HEK293 (cell line): ENCODE measurements at regions not wholly inside any gene's neighbourhood (a gene's known extent, or its start where the extent isn't known, plus 50 kb on each side); places are given as distances from the start of the nearest gene placed in this dataset.

ENCODE experiments used
- CTCF ChIA-PET: fragments of 350-600 bp; formaldehyde crosslinking; extraction: SDS; loops from one replicate; lab custom pipeline; 2021; ENCODE audit warnings: antibody characterized with exemption; lab: Yijun Ruan, JAX
- POLR2A ChIA-PET: fragments of 300-600 bp; formaldehyde crosslinking; extraction: SDS; loops from one replicate; lab custom pipeline; 2020; ENCODE audit warnings: antibody characterized with exemption, inconsistent platforms; lab: Yijun Ruan, JAX
- H3K27ac ChIP-seq: fragments of 200-500 bp; sonication (Bioruptor generic); 2 replicates; pipeline ENCODE4 v1.5.1; 2014; ENCODE audit warnings: low read depth, low read length, control low read depth, inconsistent platforms; ENCODE audit errors: extremely low read depth
- H3K36me3 ChIP-seq, 2 experiments: fragments of 200-500 bp in 1 of 2; sonication (Bioruptor generic) in 1 of 2; 1 replicate in 1 of 2; 2 replicates in 1 of 2; pipeline ENCODE4 v1.5.1; 2014 to 2017; ENCODE audit warnings: inconsistent platforms in 2 of 2, low read length in 2 of 2; ENCODE audit not compliant: control insufficient read depth in 2 of 2, insufficient read depth in 1 of 2
- H3K4me1 ChIP-seq: fragments of 200-500 bp; sonication (Bioruptor generic); 2 replicates; pipeline ENCODE4 v1.5.1; 2014; ENCODE audit warnings: mild to moderate bottlenecking, low read length, inconsistent platforms; ENCODE audit not compliant: control insufficient read depth, insufficient read depth
- H3K4me3 ChIP-seq: 2 replicates; pipeline ENCODE4 v1.5.1; 2011; ENCODE audit warnings: low read depth, mild to moderate bottlenecking, control low read depth, low read length, moderate library complexity
- H3K9me3 ChIP-seq: fragments of 200-500 bp; sonication (Bioruptor generic); 2 replicates; pipeline ENCODE4 v1.5.1; 2014; ENCODE audit warnings: low read depth, low read length, inconsistent platforms; ENCODE audit not compliant: control insufficient read depth, insufficient read depth
- KLF10 ChIP-seq: fragments of 450-650 bp; IDR thresholded peaks from 2 replicates; pipeline ENCODE4 v1.5.1; 2018; ENCODE audit warnings: missing biosample characterization, mild to moderate bottlenecking, missing genetic modification characterization
- KLF16 ChIP-seq: fragments of 450-650 bp; formaldehyde crosslinking; IDR thresholded peaks from 2 replicates; pipeline ENCODE4 v1.5.1; 2017; ENCODE audit warnings: missing biosample characterization, missing genetic modification characterization
- KLF7 ChIP-seq: fragments of 450-650 bp; formaldehyde crosslinking; IDR thresholded peaks from 2 replicates; pipeline ENCODE4 v1.5.1; 2016; ENCODE audit warnings: missing biosample characterization, missing genetic modification characterization, borderline replicate concordance
- PRDM4 ChIP-seq: fragments of 450-650 bp; formaldehyde crosslinking; IDR thresholded peaks from 2 replicates; pipeline ENCODE4 v1.5.1; 2017; ENCODE audit warnings: missing biosample characterization, missing genetic modification characterization
- YY2 ChIP-seq: fragments of 450-650 bp; formaldehyde crosslinking; IDR thresholded peaks from 2 replicates; pipeline ENCODE4 v1.5.1; 2016; ENCODE audit warnings: missing biosample characterization, missing genetic modification characterization
- ZBTB20 ChIP-seq: fragments of 450-650 bp; formaldehyde crosslinking; IDR thresholded peaks from 2 replicates; pipeline ENCODE4 v1.5.1; 2016; ENCODE audit warnings: missing biosample characterization, missing genetic modification characterization
- ZIC2 ChIP-seq: fragments of 450-650 bp; formaldehyde crosslinking; IDR thresholded peaks from 2 replicates; pipeline ENCODE4 v1.5.1; 2016; ENCODE audit warnings: missing biosample characterization, missing genetic modification characterization
- ZNF10 ChIP-seq: fragments of 450-650 bp; formaldehyde crosslinking; IDR thresholded peaks from 2 replicates; pipeline ENCODE4 v1.5.1; 2017; ENCODE audit warnings: missing biosample characterization, missing genetic modification characterization
- ZNF114 ChIP-seq: fragments of 450-650 bp; formaldehyde crosslinking; IDR thresholded peaks from 2 replicates; pipeline ENCODE4 v1.5.0; 2017; ENCODE audit warnings: missing biosample characterization, missing genetic modification characterization
- ZNF202 ChIP-seq: fragments of 450-650 bp; formaldehyde crosslinking; IDR thresholded peaks from 2 replicates; pipeline ENCODE4 v1.5.1; 2016; ENCODE audit warnings: missing biosample characterization, missing genetic modification characterization, borderline replicate concordance
- ZNF221 ChIP-seq: fragments of 450-650 bp; formaldehyde crosslinking; IDR thresholded peaks from 2 replicates; pipeline ENCODE4 v1.5.1; 2017; ENCODE audit warnings: missing biosample characterization, missing genetic modification characterization, borderline replicate concordance
- ZNF311 ChIP-seq: fragments of 450-650 bp; formaldehyde crosslinking; IDR thresholded peaks from 2 replicates; pipeline ENCODE4 v1.5.1; 2017; ENCODE audit warnings: missing biosample characterization, missing genetic modification characterization, borderline replicate concordance
- ZNF473 ChIP-seq: fragments of 450-650 bp; formaldehyde crosslinking; IDR thresholded peaks from 2 replicates; pipeline ENCODE4 v1.5.1; 2017; ENCODE audit warnings: missing biosample characterization, missing genetic modification characterization
- ZNF488 ChIP-seq: fragments of 450-650 bp; formaldehyde crosslinking; IDR thresholded peaks from 2 replicates; pipeline ENCODE4 v1.5.1; 2016; ENCODE audit warnings: missing biosample characterization, missing genetic modification characterization
- ZNF548 ChIP-seq: fragments of 450-650 bp; formaldehyde crosslinking; IDR thresholded peaks from 2 replicates; pipeline ENCODE4 v1.5.1; 2016; ENCODE audit warnings: missing biosample characterization, missing genetic modification characterization
- ZNF549 ChIP-seq: fragments of 450-650 bp; IDR thresholded peaks from 2 replicates; pipeline ENCODE4 v1.5.1; 2018; ENCODE audit warnings: missing biosample characterization, missing genetic modification characterization, mild to moderate bottlenecking, inconsistent platforms, moderate library complexity
- ZNF558 ChIP-seq: fragments of 450-650 bp; formaldehyde crosslinking; IDR thresholded peaks from 2 replicates; pipeline ENCODE4 v1.5.1; 2016; ENCODE audit warnings: missing biosample characterization, missing genetic modification characterization
- ZNF571 ChIP-seq: fragments of 450-650 bp; formaldehyde crosslinking; IDR thresholded peaks from 2 replicates; pipeline ENCODE4 v1.5.0; 2017; ENCODE audit warnings: missing biosample characterization, missing genetic modification characterization
- ZNF645 ChIP-seq: fragments of 450-650 bp; formaldehyde crosslinking; IDR thresholded peaks from 2 replicates; pipeline ENCODE4; 2016; ENCODE audit warnings: missing biosample characterization, missing genetic modification characterization
- ZNF654 ChIP-seq: fragments of 450-650 bp; formaldehyde crosslinking; IDR thresholded peaks from 2 replicates; pipeline ENCODE4 v1.5.1; 2016; ENCODE audit warnings: low read depth, missing biosample characterization, missing genetic modification characterization
- ZNF658 ChIP-seq: fragments of 450-650 bp; formaldehyde crosslinking; IDR thresholded peaks from 2 replicates; pipeline ENCODE4; 2016; ENCODE audit warnings: missing biosample characterization, missing genetic modification characterization
- ZNF677 ChIP-seq: fragments of 450-650 bp; IDR thresholded peaks from 2 replicates; pipeline ENCODE4 v1.5.0; 2018; ENCODE audit warnings: missing biosample characterization, mild to moderate bottlenecking, missing genetic modification characterization, moderate library complexity
- ZSCAN4 ChIP-seq: fragments of 450-650 bp; formaldehyde crosslinking; IDR thresholded peaks from 2 replicates; pipeline ENCODE4 v1.5.1; 2017; ENCODE audit warnings: missing biosample characterization, missing genetic modification characterization

GRCh38 chr10:78927257-78927995 is 141.3 kb upstream of the ZMIZ1 start:
- Histone ChIP-seq H3K27ac (no peak overlapping the region), H3K4me1 (no peaks in the 10 kb centered on the region; the same call in 1 of the 2 replicates), H3K36me3 (no peaks in the 10 kb centered on the region), H3K9me3 (no peaks in the 10 kb centered on the region), H3K4me3 (no peak overlapping the region)
- ChIA-PET POLR2A (no interaction called here), CTCF (interaction anchor here (1.5 kb wide), 1 partner anchor 268 kb away, joined by 5 read pairs; no protein-coding TSS in a partner anchor)
- TF ChIP-seq ZNF677 (tag by site-specific recombination): no peak
- peak; percentile 77 for TF ChIP-seq ZIC2

- H3K27ac ChIP-seq: no peak overlapping the region
- TF ChIP-seq ZNF221 (tag by site-specific recombination): no peak
- no peak for TF ChIP-seq KLF7 (tag by site-specific recombination)
- no peak for TF ChIP-seq ZNF488 (tag by site-specific recombination)
- TF ChIP-seq ZNF473: no peak
- TF ChIP-seq ZNF645 (tag by site-specific recombination): no peak
- TF ChIP-seq ZNF571 (tag by site-specific recombination): no peak
- no peak for TF ChIP-seq PRDM4
- no peak for TF ChIP-seq ZSCAN4 (tag by site-specific recombination)
- TF ChIP-seq KLF10 (tag by site-specific recombination): no peak
- no peak for TF ChIP-seq ZNF311
- no peak for TF ChIP-seq ZBTB20
- TF ChIP-seq ZNF549 (tag by site-specific recombination): no peak
- TF ChIP-seq, all 188 proteins: peak for 0
- H3K36me3 ChIP-seq: no peaks in the 10 kb centered on the region
- POLR2A ChIA-PET: no interaction called here
- H3K4me3 ChIP-seq: no peak overlapping the region
- no peaks in the 10 kb centered on the region; the same call in 1 of the 2 replicates for H3K4me1 ChIP-seq
- H3K9me3 ChIP-seq: no peaks in the 10 kb centered on the region
- CTCF ChIA-PET: interaction anchor here (1.2 to 1.5 kb wide), 2 partner anchors 267 to 881 kb away, joined by 3 to 5 read pairs; no protein-coding TSS in a partner anchor
Measured at GRCh38 chr10:78928330-78928729, 140.4 kb upstream of the ZMIZ1 start.

GRCh38 chr10:78929541-78929940 is 139.2 kb upstream of the ZMIZ1 start:
- CTCF ChIA-PET: no interaction called here
- POLR2A ChIA-PET: no interaction called here
- no peak for TF ChIP-seq KLF16 (tag by site-specific recombination)
- TF ChIP-seq ZNF114: no peak
- no peak for TF ChIP-seq ZNF658 (tag by site-specific recombination)
- no peak for TF ChIP-seq ZNF558
- TF ChIP-seq ZNF202 (tag by site-specific recombination): no peak
- no peak for TF ChIP-seq ZNF10 (tag by site-specific recombination)
- no peak for TF ChIP-seq ZNF548
- TF ChIP-seq ZNF654: no peak
- TF ChIP-seq YY2 (tag by site-specific recombination): no peak

More at GRCh38 chr10:78929541-78929940, 139.2 kb upstream of the ZMIZ1 start:
- H3K9me3 ChIP-seq: no peaks in the 10 kb centered on the region
- no peak overlapping the region for H3K27ac ChIP-seq
- no peaks in the 10 kb centered on the region; the same call in 1 of the 2 replicates for H3K4me1 ChIP-seq
- H3K4me3 ChIP-seq: no peak overlapping the region
- no peaks in the 10 kb centered on the region for H3K36me3 ChIP-seq
